PC-9 (cell line): ENCODE measurements at regions not wholly inside any gene's neighbourhood (a gene's known extent, or its start where the extent isn't known, plus 50 kb on each side); places are given as distances from the start of the nearest gene placed in this dataset.

Experiments used
- BruUV-seq: library from RNA; stranded (reverse); fragments of 400-500 nt; replicated peaks from 2 replicates; lab custom pipeline; 2021; lab: Mats Ljungman, UMichigan
- CTCF ChIA-PET: fragments of 300-600 bp; sonication (Branson Sonifier 250); formaldehyde crosslinking; loops from one replicate; lab custom pipeline; 2022; ENCODE audit warnings: antibody characterized with exemption; lab: Charles Lee
- POLR2A ChIA-PET: fragments of 300-600 bp; sonication (Branson Sonifier 250); formaldehyde crosslinking; loops from one replicate; lab custom pipeline; 2022; ENCODE audit warnings: antibody characterized with exemption; ENCODE audit not compliant: unreplicated experiment; lab: Charles Lee
- DNase-seq, 2 experiments: peaks; one replicate each; pipeline versions ENCODE4 v3.0.0 to v3.0.0-alpha.2; 2015 to 2022; ENCODE audit warnings: mixed read lengths in 1 of 2
- H2AFZ ChIP-seq: fragments of 200-600 bp; sonication (generic); 2 replicates; pipeline ENCODE4 v1.8.1; 2017; ENCODE audit warnings: antibody characterized with exemption
- H3F3A ChIP-seq: fragments of 200-600 bp; sonication (generic); 2 replicates; pipeline ENCODE4 v1.8.1; 2017; ENCODE audit warnings: antibody characterized with exemption, mild to moderate bottlenecking, low read depth; ENCODE audit not compliant: insufficient read depth
- H3K27ac ChIP-seq: fragments of 200-600 bp; sonication (generic); 2 replicates; pipeline ENCODE4 v1.6.1; 2016; ENCODE audit warnings: mixed run types
- H3K27me3 ChIP-seq: fragments of 200-600 bp; sonication (generic); 2 replicates; pipeline ENCODE4 v1.6.1; 2016; ENCODE audit warnings: low read depth, mixed run types; ENCODE audit not compliant: insufficient read depth
- H3K36me3 ChIP-seq: fragments of 200-600 bp; sonication (generic); 2 replicates; pipeline ENCODE4 v1.6.1; 2016; ENCODE audit warnings: low read depth, mixed run types
- H3K4me1 ChIP-seq: fragments of 200-600 bp; sonication (generic); replicated peaks from 2 replicates; pipeline ENCODE4 v1.6.1; 2016; ENCODE audit warnings: mixed run types; ENCODE audit not compliant: insufficient read depth
- H3K4me2 ChIP-seq: fragments of 200-600 bp; sonication (generic); 2 replicates; pipeline ENCODE4 v1.6.1; 2017; ENCODE audit warnings: mixed run types
- H3K4me3 ChIP-seq: fragments of 200-600 bp; sonication (generic); 2 replicates; pipeline ENCODE4 v1.6.1; 2016; ENCODE audit warnings: mixed run types
- H3K79me2 ChIP-seq: fragments of 200-600 bp; sonication (generic); 2 replicates; pipeline ENCODE4 v1.6.1; 2017; ENCODE audit warnings: low read depth, mixed run types
- H3K9me2 ChIP-seq: fragments of 200-600 bp; sonication (generic); 2 replicates; pipeline ENCODE4 v1.8.1; 2017; ENCODE audit warnings: mild to moderate bottlenecking; ENCODE audit not compliant: insufficient read depth
- H3K9me3 ChIP-seq: fragments of 200-600 bp; sonication (generic); 2 replicates; pipeline ENCODE4 v1.8.1; 2016; ENCODE audit warnings: low read depth; ENCODE audit not compliant: insufficient read depth
- H4K20me1 ChIP-seq: fragments of 200-600 bp; sonication (generic); 2 replicates; pipeline ENCODE4 v1.8.1; 2017; ENCODE audit not compliant: insufficient read depth
- CTCF ChIP-seq: fragments of 200-600 bp; sonication (generic); conservative IDR thresholded peaks from 2 replicates; pipeline ENCODE4 v1.6.1; 2017; ENCODE audit warnings: mixed run types, antibody characterized with exemption, mild to moderate bottlenecking, moderate library complexity
- EZH2 ChIP-seq: fragments of 200-600 bp; sonication (generic); IDR thresholded peaks from 2 replicates; pipeline ENCODE4 v1.8.0; 2017; ENCODE audit warnings: antibody characterized with exemption, low read depth
- intact Hi-C: fragments of 100-400 bp; cut with micrococcal nuclease; formaldehyde crosslinking; loops from one replicate; pipeline ENCODE4 v1.10.0; 2022; ENCODE audit not compliant: unreplicated experiment

GRCh38 chr5:135241536-135241935 lies 157.5 kb downstream of the MACROH2A1 start:
- H3K27ac ChIP-seq = no peak overlapping the region
- TF ChIP-seq EZH2 (no peak), CTCF (no peak)
- peaks cover 18% of the 10 kb centered on the region for H3F3A ChIP-seq
- H3K4me3 ChIP-seq = no peak overlapping the region
- H2AFZ ChIP-seq = no peak overlapping the region
- peaks cover 20% of the 10 kb centered on the region for H3K4me1 ChIP-seq
- ChIA-PET CTCF (interaction anchor here (0.6 kb wide), 1 partner anchor 41 kb away, joined by 4 read pairs; no protein-coding TSS in a partner anchor), POLR2A (no interaction called here)
- DNase-seq = no peak
- no peaks in the 10 kb centered on the region for H3K36me3 ChIP-seq
- no peaks in the 10 kb centered on the region for H4K20me1 ChIP-seq
- 0 out of 2 replicates have a peak, but pooled peaks cover 3% of the 10 kb centered on the region for H3K9me2 ChIP-seq
- no TSS peak for BruUV-seq
- H3K9me3 ChIP-seq = no peaks in the 10 kb centered on the region
- H3K4me2 ChIP-seq = no peak overlapping the region
- intact Hi-C loops = no loop called here
- H3K27me3 ChIP-seq = no peaks in the 10 kb centered on the region
- no peaks in the 10 kb centered on the region for H3K79me2 ChIP-seq

GRCh38 chr5:135240781-135241360 lies 158.2 kb downstream of the MACROH2A1 start:
- H3K4me1 ChIP-seq = peaks cover 13% of the 10 kb centered on the region
- no peak overlapping the region for H3K4me3 ChIP-seq
- peaks cover 11% of the 10 kb centered on the region; the same call in 1 of the 2 replicates for H3F3A ChIP-seq
- H2AFZ ChIP-seq = no peak overlapping the region
- ChIA-PET CTCF (interaction anchor here (0.6 kb wide), 1 partner anchor 40 kb away, joined by 4 read pairs; no protein-coding TSS in a partner anchor), POLR2A (no interaction called here)
- TF ChIP-seq EZH2 = no peak
- TF ChIP-seq CTCF = no peak
- no peak overlapping the region for H3K27ac ChIP-seq
- H3K79me2 ChIP-seq = no peaks in the 10 kb centered on the region
- intact Hi-C loops = no loop called here
- H3K27me3 ChIP-seq = no peaks in the 10 kb centered on the region
- no peaks in the 10 kb centered on the region for H4K20me1 ChIP-seq
- BruUV-seq = no TSS peak
- 0 out of 2 replicates have a peak, but pooled peaks cover 3% of the 10 kb centered on the region for H3K9me2 ChIP-seq
- H3K36me3 ChIP-seq = no peaks in the 10 kb centered on the region
- no peaks in the 10 kb centered on the region for H3K9me3 ChIP-seq
- DNase-seq = no peak
- no peak overlapping the region for H3K4me2 ChIP-seq

GRCh38 chr5:135240283-135240633 lies 158.8 kb downstream of the MACROH2A1 start:
- POLR2A ChIA-PET = no interaction called here

More at GRCh38 chr5:135240283-135240633, 158.8 kb downstream of the MACROH2A1 start:
- no peaks in the 10 kb centered on the region for H3K9me3 ChIP-seq
- H3K36me3 ChIP-seq = no peaks in the 10 kb centered on the region
- H3K4me2 ChIP-seq = no peak overlapping the region
- no peak overlapping the region for H3K27ac ChIP-seq
- H3K9me2 ChIP-seq = 0 out of 2 replicates have a peak, but pooled peaks cover 3% of the 10 kb centered on the region
- no TSS peak for BruUV-seq
- DNase-seq = no peak
- no peak overlapping the region for H3K4me3 ChIP-seq
- H3K79me2 ChIP-seq = no peaks in the 10 kb centered on the region
- H3K4me1 ChIP-seq = peaks cover 7% of the 10 kb centered on the region
- intact Hi-C loops = no loop called here
- no peaks in the 10 kb centered on the region for H4K20me1 ChIP-seq
- CTCF ChIA-PET = no interaction called here
- H2AFZ ChIP-seq = no peak overlapping the region
- H3F3A ChIP-seq = peaks cover 5% of the 10 kb centered on the region; the same call in 1 of the 2 replicates
- TF ChIP-seq CTCF = no peak
- TF ChIP-seq EZH2 = no peak
- no peaks in the 10 kb centered on the region for H3K27me3 ChIP-seq
